ENCODE measurements at regions not wholly inside any gene's neighbourhood (a gene's known extent, or its start where the extent isn't known, plus 50 kb on each side); places are given as distances from the start of the nearest gene placed in this dataset.

- WGBS (ENCODE audit: insufficient coverage, insufficient read length): no CpG with 5 or more reads among the region's 4 CpGs
- H3K27ac ChIP-seq (ENCODE audit: low read length): no peak overlapping the region
- H3K4me1 ChIP-seq (ENCODE audit: control insufficient read depth, insufficient read depth, low read length): no peaks in the 10 kb centered on the region
- H3K27me3 ChIP-seq (ENCODE audit: control insufficient read depth, insufficient read depth, low read length): no peaks in the 10 kb centered on the region
- H3K36me3 ChIP-seq (ENCODE audit: control insufficient read depth, insufficient read depth, low read length): no peaks in the 10 kb centered on the region
- H3K4me3 ChIP-seq (ENCODE audit: low read length): no peak overlapping the region
- no peak for DNase-seq (ENCODE audit: low read depth, low spot score)
- H3K9me3 ChIP-seq (ENCODE audit: control insufficient read depth, insufficient read depth, low read length): no peaks in the 10 kb centered on the region
Measured at GRCh38 chr2:138428710-138429440, 72.7 kb upstream of the SPOPL start.

DNA sequence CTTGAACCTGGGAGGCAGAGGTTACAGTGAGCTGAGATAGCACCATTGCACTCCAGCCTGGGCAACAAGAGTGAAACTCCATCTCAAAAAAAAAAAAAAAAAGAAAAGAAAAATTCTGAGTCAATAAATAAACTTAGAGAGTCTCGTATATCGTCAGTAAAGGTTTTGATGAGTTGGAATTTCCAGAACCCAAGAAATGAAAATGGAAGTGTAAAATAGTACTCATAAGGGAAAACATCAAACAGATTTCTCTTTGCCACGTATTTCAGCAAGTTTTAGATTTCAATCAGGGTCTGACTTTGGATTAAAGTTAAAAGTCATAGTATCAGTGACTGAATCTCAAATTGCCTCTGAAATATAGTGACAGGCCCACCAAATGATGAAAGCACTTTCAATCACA lies 71.4 kb upstream of the SPOPL start:
- Histone ChIP-seq H3K36me3 (ENCODE audit: control insufficient read depth, insufficient read depth, low read length) (no peaks in the 10 kb centered on the region), H3K4me3 (ENCODE audit: low read length) (no peak overlapping the region), H3K27me3 (ENCODE audit: control insufficient read depth, insufficient read depth, low read length) (no peaks in the 10 kb centered on the region), H3K9me3 (ENCODE audit: control insufficient read depth, insufficient read depth, low read length) (no peaks in the 10 kb centered on the region), H3K4me1 (ENCODE audit: control insufficient read depth, insufficient read depth, low read length) (no peaks in the 10 kb centered on the region), H3K27ac (ENCODE audit: low read length) (no peak overlapping the region)
- DNase-seq (ENCODE audit: low read depth, low spot score): no peak
- WGBS (ENCODE audit: insufficient coverage, insufficient read length): no CpG with 5 or more reads among the region's 3 CpGs

GRCh38 chr2:138432971-138433370 lies 68.6 kb upstream of the SPOPL start:
- H3K27me3 ChIP-seq (ENCODE audit: control insufficient read depth, insufficient read depth, low read length): no peaks in the 10 kb centered on the region
- H3K4me3 ChIP-seq (ENCODE audit: low read length): no peak overlapping the region
- no peak overlapping the region for H3K27ac ChIP-seq (ENCODE audit: low read length)
- WGBS (ENCODE audit: insufficient coverage, insufficient read length): no CpG with 5 or more reads among the region's 2 CpGs
- no peaks in the 10 kb centered on the region for H3K9me3 ChIP-seq (ENCODE audit: control insufficient read depth, insufficient read depth, low read length)
- DNase-seq (ENCODE audit: low read depth, low spot score): no peak
- no peaks in the 10 kb centered on the region for H3K36me3 ChIP-seq (ENCODE audit: control insufficient read depth, insufficient read depth, low read length)
- H3K4me1 ChIP-seq (ENCODE audit: control insufficient read depth, insufficient read depth, low read length): no peaks in the 10 kb centered on the region

- no peaks in the 10 kb centered on the region for H3K27me3 ChIP-seq (ENCODE audit: control insufficient read depth, insufficient read depth, low read length)
- no peak overlapping the region for H3K4me3 ChIP-seq (ENCODE audit: low read length)
- H3K27ac ChIP-seq (ENCODE audit: low read length): no peak overlapping the region
- WGBS (ENCODE audit: insufficient coverage, insufficient read length): no CpG with 5 or more reads among the region's 8 CpGs
- H3K36me3 ChIP-seq (ENCODE audit: control insufficient read depth, insufficient read depth, low read length): no peaks in the 10 kb centered on the region
- DNase-seq (ENCODE audit: low read depth, low spot score): no peak
- no peaks in the 10 kb centered on the region for H3K4me1 ChIP-seq (ENCODE audit: control insufficient read depth, insufficient read depth, low read length)
- no peaks in the 10 kb centered on the region for H3K9me3 ChIP-seq (ENCODE audit: control insufficient read depth, insufficient read depth, low read length)
Measured at GRCh38 chr2:138433995-138434951, 67.3 kb upstream of the SPOPL start.

DNA sequence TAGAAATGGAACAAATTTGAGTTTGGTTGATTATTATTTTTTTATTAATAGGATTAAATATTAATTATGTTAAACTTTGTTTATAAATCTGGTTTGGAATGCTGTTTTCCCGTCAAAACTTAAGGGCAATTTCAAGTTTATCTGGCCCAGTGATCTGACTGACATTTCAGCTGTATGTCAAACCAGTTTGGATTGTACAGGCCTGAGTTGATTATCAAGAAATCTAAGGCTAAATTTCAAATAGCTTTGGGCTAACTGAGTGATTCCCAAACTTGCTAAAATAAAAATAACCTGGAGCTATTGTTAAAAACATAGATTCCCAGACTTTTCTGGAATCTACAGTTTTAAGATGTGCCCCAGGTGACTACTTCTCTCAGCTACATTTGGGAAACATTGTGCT lies 65.9 kb upstream of the SPOPL start:
- no peak overlapping the region for H3K4me3 ChIP-seq (ENCODE audit: low read length)
- no CpG with 5 or more reads among the region's 1 CpG for WGBS (ENCODE audit: insufficient coverage, insufficient read length)
- DNase-seq (ENCODE audit: low read depth, low spot score): no peak
- H3K4me1 ChIP-seq (ENCODE audit: control insufficient read depth, insufficient read depth, low read length): no peaks in the 10 kb centered on the region
- no peaks in the 10 kb centered on the region for H3K9me3 ChIP-seq (ENCODE audit: control insufficient read depth, insufficient read depth, low read length)
- no peaks in the 10 kb centered on the region for H3K27me3 ChIP-seq (ENCODE audit: control insufficient read depth, insufficient read depth, low read length)
- H3K27ac ChIP-seq (ENCODE audit: low read length): no peak overlapping the region
- H3K36me3 ChIP-seq (ENCODE audit: control insufficient read depth, insufficient read depth, low read length): no peaks in the 10 kb centered on the region

DNA sequence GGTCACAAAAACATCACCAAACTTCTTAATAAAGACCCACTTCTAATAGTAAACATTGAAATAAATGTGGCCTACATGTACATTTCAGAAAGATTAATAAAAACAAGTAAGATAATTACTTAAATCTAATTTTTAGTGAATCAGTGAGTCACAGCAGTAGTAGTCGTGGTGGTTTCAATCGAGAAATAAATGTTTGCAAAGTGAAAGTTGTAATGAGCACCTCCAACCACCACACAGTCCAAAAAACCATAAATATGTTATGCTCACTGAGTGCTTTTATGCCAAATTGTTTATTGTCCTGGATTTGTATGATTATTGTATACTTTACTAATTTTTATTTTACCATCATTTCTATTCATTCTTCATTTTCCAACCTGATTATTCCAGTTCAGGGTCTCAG lies 61.8 kb upstream of the SPOPL start:
- DNase-seq (ENCODE audit: low read depth, low spot score): no peak
- Histone ChIP-seq H3K36me3 (ENCODE audit: control insufficient read depth, insufficient read depth, low read length) (no peaks in the 10 kb centered on the region), H3K4me3 (ENCODE audit: low read length) (no peak overlapping the region), H3K4me1 (ENCODE audit: control insufficient read depth, insufficient read depth, low read length) (no peaks in the 10 kb centered on the region), H3K9me3 (ENCODE audit: control insufficient read depth, insufficient read depth, low read length) (no peaks in the 10 kb centered on the region), H3K27me3 (ENCODE audit: control insufficient read depth, insufficient read depth, low read length) (no peaks in the 10 kb centered on the region), H3K27ac (ENCODE audit: low read length) (no peak overlapping the region)
- no CpG with 5 or more reads among the region's 2 CpGs for WGBS (ENCODE audit: insufficient coverage, insufficient read length)

GRCh38 chr2:138440759-138441158 lies 60.8 kb upstream of the SPOPL start:
- Histone ChIP-seq H3K4me1 (ENCODE audit: control insufficient read depth, insufficient read depth, low read length) (no peaks in the 10 kb centered on the region), H3K27me3 (ENCODE audit: control insufficient read depth, insufficient read depth, low read length) (no peaks in the 10 kb centered on the region), H3K27ac (ENCODE audit: low read length) (no peak overlapping the region), H3K36me3 (ENCODE audit: control insufficient read depth, insufficient read depth, low read length) (no peaks in the 10 kb centered on the region), H3K9me3 (ENCODE audit: control insufficient read depth, insufficient read depth, low read length) (no peaks in the 10 kb centered on the region), H3K4me3 (ENCODE audit: low read length) (no peak overlapping the region)
- no peak for DNase-seq (ENCODE audit: low read depth, low spot score)
- no CpG with 5 or more reads among the region's 1 CpG for WGBS (ENCODE audit: insufficient coverage, insufficient read length)

DNA sequence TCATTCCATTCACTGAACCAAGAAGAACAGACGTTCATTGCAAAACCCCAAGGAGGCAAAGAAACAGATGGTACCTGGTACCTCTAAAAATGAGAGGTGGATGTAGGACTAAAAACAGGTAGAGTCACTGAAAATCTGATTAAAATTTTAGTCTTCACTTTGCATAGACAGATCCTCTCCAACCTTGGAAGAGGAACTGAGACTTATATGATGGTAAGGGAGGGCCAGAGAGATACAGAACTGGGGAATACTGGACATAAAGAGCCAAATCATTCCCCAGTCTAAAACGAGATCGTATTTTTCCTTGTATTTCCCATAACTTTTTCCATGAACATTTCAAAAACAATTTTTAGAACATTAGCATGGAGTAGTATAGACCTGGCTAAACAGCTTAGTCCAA lies 59.7 kb upstream of the SPOPL start:
- no peak overlapping the region for H3K27ac ChIP-seq (ENCODE audit: low read length)
- DNase-seq (ENCODE audit: low read depth, low spot score): no peak
- H3K36me3 ChIP-seq (ENCODE audit: control insufficient read depth, insufficient read depth, low read length): no peaks in the 10 kb centered on the region
- no peaks in the 10 kb centered on the region for H3K27me3 ChIP-seq (ENCODE audit: control insufficient read depth, insufficient read depth, low read length)
- no peaks in the 10 kb centered on the region for H3K9me3 ChIP-seq (ENCODE audit: control insufficient read depth, insufficient read depth, low read length)
- no CpG with 5 or more reads among the region's 3 CpGs for WGBS (ENCODE audit: insufficient coverage, insufficient read length)
- no peak overlapping the region for H3K4me3 ChIP-seq (ENCODE audit: low read length)
- H3K4me1 ChIP-seq (ENCODE audit: control insufficient read depth, insufficient read depth, low read length): no peaks in the 10 kb centered on the region

- Histone ChIP-seq H3K9me3 (ENCODE audit: control insufficient read depth, insufficient read depth, low read length) (no peaks in the 10 kb centered on the region), H3K27ac (ENCODE audit: low read length) (no peak overlapping the region), H3K4me1 (ENCODE audit: control insufficient read depth, insufficient read depth, low read length) (no peaks in the 10 kb centered on the region), H3K36me3 (ENCODE audit: control insufficient read depth, insufficient read depth, low read length) (no peaks in the 10 kb centered on the region), H3K4me3 (ENCODE audit: low read length) (no peak overlapping the region), H3K27me3 (ENCODE audit: control insufficient read depth, insufficient read depth, low read length) (no peaks in the 10 kb centered on the region)
- no peak for DNase-seq (ENCODE audit: low read depth, low spot score)
- no CpG with 5 or more reads among the region's 4 CpGs for WGBS (ENCODE audit: insufficient coverage, insufficient read length)
Measured at GRCh38 chr2:138444411-138444810, 57.2 kb upstream of the SPOPL start.

DNA sequence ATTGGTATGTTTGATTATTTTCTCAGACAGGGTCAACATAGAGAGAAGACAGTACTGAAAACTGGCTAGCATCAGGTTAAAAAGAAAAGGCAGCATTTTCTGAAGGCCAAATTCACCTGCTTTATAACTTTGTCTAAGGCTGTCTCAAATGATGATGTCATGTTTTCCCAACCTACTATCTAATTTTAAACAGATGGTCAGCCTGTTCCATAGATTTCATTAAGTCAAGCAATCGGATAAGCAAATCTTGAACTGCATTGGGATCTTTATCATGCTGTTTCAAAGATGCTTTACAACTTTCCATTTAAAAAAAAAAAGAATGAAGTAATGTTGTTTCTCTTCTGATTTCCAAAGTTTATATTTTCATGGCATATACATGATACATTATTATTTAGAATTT lies 56.3 kb upstream of the SPOPL start:
- Histone ChIP-seq H3K27ac (ENCODE audit: low read length) (no peak overlapping the region), H3K27me3 (ENCODE audit: control insufficient read depth, insufficient read depth, low read length) (no peaks in the 10 kb centered on the region), H3K9me3 (ENCODE audit: control insufficient read depth, insufficient read depth, low read length) (no peaks in the 10 kb centered on the region), H3K4me1 (ENCODE audit: control insufficient read depth, insufficient read depth, low read length) (no peaks in the 10 kb centered on the region), H3K36me3 (ENCODE audit: control insufficient read depth, insufficient read depth, low read length) (no peaks in the 10 kb centered on the region), H3K4me3 (ENCODE audit: low read length) (no peak overlapping the region)
- no CpG with 5 or more reads among the region's 1 CpG for WGBS (ENCODE audit: insufficient coverage, insufficient read length)
- no peak for DNase-seq (ENCODE audit: low read depth, low spot score)
